Sigmoid colon (tissue), 6 donors: ENCODE measurements at regions not wholly inside any gene's neighbourhood (a gene's known extent, or its start where the extent isn't known, plus 50 kb on each side); places are given as distances from the start of the nearest gene placed in this dataset.

Source experiments
- DNase-seq: peaks from one replicate; pipeline ENCODE4 v3.0.0-alpha.2; 2019
- H3K27ac ChIP-seq, 4 donors: fragments of 200-600 bp; sonication (generic); one replicate each; pipeline ENCODE4 v1.5.1; 2016 to 2019; ENCODE audit warnings: mild to moderate bottlenecking in 1 of 4
- H3K27me3 ChIP-seq, 3 donors: fragments of 200-600 bp; sonication (generic); one replicate each; pipeline ENCODE4 v1.5.1; 2019; ENCODE audit warnings: mild to moderate bottlenecking in 1 of 3
- H3K36me3 ChIP-seq, 4 donors: fragments of 200-600 bp; sonication (generic); one replicate each; pipeline ENCODE4 v1.5.1; 2016 to 2019
- H3K4me1 ChIP-seq, 4 donors: fragments of 200-600 bp; sonication (generic); one replicate each; pipeline ENCODE4 v1.5.1; 2017 to 2019
- H3K4me3 ChIP-seq, 4 donors: fragments of 200-600 bp; sonication (generic); one replicate each; pipeline ENCODE4 v1.5.1; 2017 to 2019; ENCODE audit warnings: mild to moderate bottlenecking in 2 of 4, moderate library complexity in 1 of 4
- H3K9me3 ChIP-seq, 4 donors: fragments of 200-600 bp in 3 of 4; sonication (generic) in 3 of 4; one replicate each; pipeline versions ENCODE4 v1.5.1 to v1.6.1; 2013 to 2019
- EP300 ChIP-seq, 4 donors: sonication (generic); formaldehyde crosslinking; IDR thresholded peaks; one replicate each; pipeline ENCODE4 v1.6.1; 2017; ENCODE audit warnings: antibody characterized with exemption in 4 of 4
- POLR2A ChIP-seq, 2 donors: fragments of 450-650 bp; IDR thresholded peaks; one replicate each; pipeline ENCODE4 v1.6.1; 2016; ENCODE audit warnings: antibody characterized with exemption in 2 of 2, mild to moderate bottlenecking in 2 of 2, moderate library complexity in 2 of 2
- POLR2AphosphoS5 ChIP-seq, 4 donors: sonication (generic); formaldehyde crosslinking; IDR thresholded peaks; one replicate each; pipeline ENCODE4 v1.6.1; 2017; ENCODE audit warnings: antibody characterized with exemption in 4 of 4
- WGBS, 2 donors: extraction: QIAGEN DNeasy Blood & Tissue Kit; methylation state at CpG; one replicate each; pipeline ENCODE4 v1.1.7; 2013; 5-methylcytosine and 5-hydroxymethylcytosine counted together
- intact Hi-C: fragments of 100-400 bp; cut with DNase I; formaldehyde crosslinking; loops from one replicate; pipeline ENCODE4 v1.15.1; 2023
- TF ChIP-seq, protein P1 (sequence below), 4 experiments: fragments of 450-650 bp in 3 of 4; fragments of 200-600 bp in 1 of 4; IDR thresholded peaks; one replicate each; pipeline ENCODE4 v1.5.1; 2016 to 2019; ENCODE audit warnings: antibody characterized with exemption in 4 of 4, mild to moderate bottlenecking in 3 of 4, moderate library complexity in 2 of 4
- donor health status: healthy with polysubstance abuse.
- donor health status: healthy.

DNA sequence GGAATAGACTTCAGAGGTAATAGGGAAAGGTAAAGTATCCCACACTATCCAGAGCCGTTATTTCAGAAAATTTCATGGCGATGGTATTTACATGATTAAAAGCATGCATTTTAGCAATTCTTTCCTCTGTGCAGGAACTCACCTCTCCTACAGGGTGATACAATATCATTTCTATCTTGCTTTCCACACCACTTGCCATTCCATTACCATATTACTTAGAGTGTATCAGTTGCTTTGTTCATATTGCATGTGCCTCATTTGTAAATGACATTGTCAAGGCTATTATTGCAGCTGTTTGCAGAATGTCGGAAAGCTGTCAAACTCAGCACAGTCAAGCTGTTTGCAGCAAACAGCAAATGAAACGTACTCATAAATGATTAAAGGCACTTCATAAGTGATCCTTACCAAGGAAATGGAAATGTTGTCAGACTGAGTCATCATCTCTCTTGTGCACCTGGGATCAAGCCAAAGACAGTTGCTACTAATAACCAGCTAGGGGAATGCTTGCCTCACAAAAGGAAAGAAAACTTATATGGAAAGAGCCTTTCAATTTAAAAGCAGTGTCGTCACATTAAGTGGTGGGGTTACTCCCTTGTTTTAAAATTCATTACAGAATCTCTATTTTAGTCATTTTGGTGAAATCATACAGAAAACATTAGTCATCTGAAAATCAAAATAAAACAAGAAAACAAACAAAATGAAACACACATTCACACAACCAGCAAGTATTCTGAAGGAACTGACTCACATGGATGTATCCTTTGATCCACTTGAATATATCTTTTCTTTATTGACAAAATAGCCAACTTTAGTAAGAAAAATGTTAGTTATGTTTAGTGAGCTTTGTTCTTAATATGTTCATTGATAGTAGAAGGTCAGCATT is 1064.1 kb upstream of the CNTNAP5 start:
- H3K27ac ChIP-seq = no peak overlapping the region
- no peak for DNase-seq
- intact Hi-C loops = no loop called here
- no peaks in the 10 kb centered on the region for H3K27me3 ChIP-seq
- H3K4me1 ChIP-seq = no peaks in the 10 kb centered on the region
- 63 to 69% methylated on average over 5 of the region's 5 CpGs for WGBS, 2 donors
- no peak overlapping the region for H3K4me3 ChIP-seq
- no peak for TF ChIP-seq POLR2AphosphoS5 (IDR thresholded peaks at IDR 0.05)
- TF ChIP-seq POLR2A (IDR thresholded peaks at IDR 0.05) = no peak
- no peak for TF ChIP-seq EP300 (IDR thresholded peaks at IDR 0.05)
- TF ChIP-seq, protein P1, sequence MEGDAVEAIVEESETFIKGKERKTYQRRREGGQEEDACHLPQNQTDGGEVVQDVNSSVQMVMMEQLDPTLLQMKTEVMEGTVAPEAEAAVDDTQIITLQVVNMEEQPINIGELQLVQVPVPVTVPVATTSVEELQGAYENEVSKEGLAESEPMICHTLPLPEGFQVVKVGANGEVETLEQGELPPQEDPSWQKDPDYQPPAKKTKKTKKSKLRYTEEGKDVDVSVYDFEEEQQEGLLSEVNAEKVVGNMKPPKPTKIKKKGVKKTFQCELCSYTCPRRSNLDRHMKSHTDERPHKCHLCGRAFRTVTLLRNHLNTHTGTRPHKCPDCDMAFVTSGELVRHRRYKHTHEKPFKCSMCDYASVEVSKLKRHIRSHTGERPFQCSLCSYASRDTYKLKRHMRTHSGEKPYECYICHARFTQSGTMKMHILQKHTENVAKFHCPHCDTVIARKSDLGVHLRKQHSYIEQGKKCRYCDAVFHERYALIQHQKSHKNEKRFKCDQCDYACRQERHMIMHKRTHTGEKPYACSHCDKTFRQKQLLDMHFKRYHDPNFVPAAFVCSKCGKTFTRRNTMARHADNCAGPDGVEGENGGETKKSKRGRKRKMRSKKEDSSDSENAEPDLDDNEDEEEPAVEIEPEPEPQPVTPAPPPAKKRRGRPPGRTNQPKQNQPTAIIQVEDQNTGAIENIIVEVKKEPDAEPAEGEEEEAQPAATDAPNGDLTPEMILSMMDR (IDR thresholded peaks at IDR 0.05) = no peak
- H3K9me3 ChIP-seq = no peaks in the 10 kb centered on the region
- no peaks in the 10 kb centered on the region for H3K36me3 ChIP-seq

DNA sequence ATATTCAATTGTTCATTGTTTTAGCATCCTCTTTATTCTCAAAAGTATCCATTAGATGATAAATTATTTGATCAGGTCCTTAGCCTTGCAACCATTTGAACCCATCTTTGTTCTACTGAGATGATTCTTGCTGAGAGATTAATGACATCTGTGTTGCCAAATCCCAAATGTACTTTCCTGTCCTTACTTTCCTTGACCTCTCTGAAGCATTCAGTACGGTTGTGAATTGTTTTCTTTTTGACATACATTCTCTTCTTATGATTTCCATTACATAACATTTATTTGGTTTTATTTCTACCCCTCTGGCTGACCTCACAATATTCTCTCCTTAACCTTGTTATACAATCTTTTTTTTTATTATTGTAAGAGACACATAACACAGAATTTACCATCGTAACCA is 1058.6 kb upstream of the CNTNAP5 start:
- Histone ChIP-seq H3K4me1 (no peaks in the 10 kb centered on the region), H3K27me3 (no peaks in the 10 kb centered on the region), H3K4me3 (no peak overlapping the region), H3K9me3 (peaks cover 0 to 4% (median 0%) of the 10 kb centered on the region in 4 donors), H3K36me3 (no peaks in the 10 kb centered on the region), H3K27ac (no peak overlapping the region)
- WGBS, 2 donors = 60 to 89% methylated on average over 2 of the region's 2 CpGs
- TF ChIP-seq POLR2A (IDR thresholded peaks at IDR 0.05) (no peak), POLR2AphosphoS5 (IDR thresholded peaks at IDR 0.05) (no peak), EP300 (IDR thresholded peaks at IDR 0.05) (no peak)
- TF ChIP-seq, protein P1 (IDR thresholded peaks at IDR 0.05) = no peak
- intact Hi-C loops = no loop called here
- DNase-seq = no peak

- 84 to 90% methylated on average over 1 of the region's 1 CpG for WGBS, 2 donors
Observed at GRCh38 chr2:122977580-122977979, 1047.5 kb upstream of the CNTNAP5 start.

GRCh38 chr2:122980671-122981070 is 1044.4 kb upstream of the CNTNAP5 start:
- Histone ChIP-seq H3K9me3 (peaks cover 0 to 2% (median 0%) of the 10 kb centered on the region in 4 donors), H3K36me3 (no peaks in the 10 kb centered on the region), H3K4me3 (no peak overlapping the region), H3K4me1 (no peaks in the 10 kb centered on the region), H3K27me3 (no peaks in the 10 kb centered on the region), H3K27ac (no peak overlapping the region)
- TF ChIP-seq, protein P1 (IDR thresholded peaks at IDR 0.05) = no peak
- TF ChIP-seq POLR2AphosphoS5 (IDR thresholded peaks at IDR 0.05) (no peak), POLR2A (IDR thresholded peaks at IDR 0.05) (no peak), EP300 (IDR thresholded peaks at IDR 0.05) (no peak)
- DNase-seq = no peak
- WGBS, 2 donors = 72 to 81% methylated on average over 5 of the region's 5 CpGs
- intact Hi-C loops = no loop called here

More at GRCh38 chr2:122977580-122977979, 1047.5 kb upstream of the CNTNAP5 start:
- H3K4me3 ChIP-seq = no peak overlapping the region
- no peaks in the 10 kb centered on the region for H3K36me3 ChIP-seq
- H3K27ac ChIP-seq = no peak overlapping the region
- peaks cover 0 to 2% (median 0%) of the 10 kb centered on the region in 4 donors for H3K9me3 ChIP-seq
- TF ChIP-seq, protein P1 (IDR thresholded peaks at IDR 0.05) = no peak
- TF ChIP-seq POLR2AphosphoS5 (IDR thresholded peaks at IDR 0.05) (no peak), POLR2A (IDR thresholded peaks at IDR 0.05) (no peak), EP300 (IDR thresholded peaks at IDR 0.05) (no peak)
- DNase-seq = no peak
- intact Hi-C loops = no loop called here
- H3K4me1 ChIP-seq = no peaks in the 10 kb centered on the region
- H3K27me3 ChIP-seq = no peaks in the 10 kb centered on the region
